H9 (cell line): ENCODE measurements at regions not wholly inside any gene's neighbourhood (a gene's known extent, or its start where the extent isn't known, plus 50 kb on each side); places are given as distances from the start of the nearest gene placed in this dataset.

ENCODE experiments used
- DNase-seq: peaks from one replicate; pipeline ENCODE4 v3.0.0-alpha.2; 2017
- H2AFZ ChIP-seq: one replicate; pipeline ENCODE4 v1.6.1; 2013; ENCODE audit warnings: mild to moderate bottlenecking, low read length, control low read depth, moderate library complexity
- H2AK5ac ChIP-seq: 2 replicates; pipeline ENCODE4 v1.6.1; 2013; ENCODE audit warnings: low read length, control low read depth, mixed read lengths; ENCODE audit not compliant: insufficient read length
- H2BK120ac ChIP-seq: one replicate; pipeline ENCODE4 v1.6.1; 2013; ENCODE audit warnings: low read depth, mild to moderate bottlenecking, low read length, control low read depth, inconsistent platforms; ENCODE audit not compliant: poor library complexity, severe bottlenecking
- H2BK12ac ChIP-seq: 2 replicates; pipeline ENCODE4 v1.6.1; 2013; ENCODE audit warnings: low read length, control low read depth, mixed read lengths, low read depth; ENCODE audit not compliant: insufficient read length
- H2BK15ac ChIP-seq: 2 replicates; pipeline ENCODE4 v1.6.1; 2013; ENCODE audit warnings: low read depth, low read length, control low read depth
- H2BK20ac ChIP-seq: one replicate; pipeline ENCODE4 v1.6.1; 2013; ENCODE audit warnings: low read depth, mild to moderate bottlenecking, low read length, control low read depth, inconsistent platforms; ENCODE audit not compliant: poor library complexity, severe bottlenecking
- H2BK5ac ChIP-seq: 2 replicates; pipeline ENCODE4 v1.6.1; 2013; ENCODE audit warnings: low read length, control low read depth, mixed read lengths; ENCODE audit not compliant: insufficient read length
- H3K14ac ChIP-seq: 2 replicates; pipeline ENCODE4 v1.6.1; 2013; ENCODE audit warnings: low read length, control low read depth; ENCODE audit not compliant: insufficient read depth
- H3K18ac ChIP-seq: 2 replicates; pipeline ENCODE4 v1.6.1; 2013; ENCODE audit warnings: low read depth, mild to moderate bottlenecking, mixed read lengths, low read length, control low read depth; ENCODE audit not compliant: insufficient read length
- H3K23ac ChIP-seq: 2 replicates; pipeline ENCODE4 v1.6.1; 2013; ENCODE audit warnings: low read length, control low read depth, mixed read lengths, low read depth; ENCODE audit not compliant: insufficient read length
- H3K23me2 ChIP-seq: 2 replicates; pipeline ENCODE4 v1.6.1; 2013; ENCODE audit warnings: low read depth, mild to moderate bottlenecking, mixed read lengths, low read length, control low read depth; ENCODE audit not compliant: insufficient read length, poor library complexity, severe bottlenecking
- H3K27ac ChIP-seq: 2 replicates; pipeline ENCODE4 v1.5.1; 2013; ENCODE audit warnings: low read length, control low read depth, mixed read lengths, low read depth; ENCODE audit not compliant: insufficient read length
- H3K27me3 ChIP-seq: 2 replicates; pipeline ENCODE4 v1.6.1; 2013; ENCODE audit warnings: low read length, control low read depth, inconsistent platforms; ENCODE audit not compliant: insufficient read depth
- H3K4ac ChIP-seq: 2 replicates; pipeline ENCODE4 v1.6.1; 2013; ENCODE audit warnings: low read depth, mild to moderate bottlenecking, control low read depth, inconsistent platforms, low read length, moderate library complexity
- H3K4me1 ChIP-seq: 2 replicates; pipeline ENCODE4 v1.6.1; 2013; ENCODE audit warnings: low read length, control low read depth, inconsistent platforms; ENCODE audit not compliant: insufficient read depth
- H3K4me2 ChIP-seq: 2 replicates; pipeline ENCODE4 v1.6.1; 2013; ENCODE audit warnings: low read length, control low read depth, mixed read lengths; ENCODE audit not compliant: insufficient read length, insufficient read depth
- H3K56ac ChIP-seq: 2 replicates; pipeline ENCODE4 v1.6.1; 2013; ENCODE audit warnings: low read depth, mild to moderate bottlenecking, mixed read lengths, low read length, control low read depth; ENCODE audit not compliant: insufficient read length
- H3K79me1 ChIP-seq: 2 replicates; pipeline ENCODE4 v1.6.1; 2013; ENCODE audit warnings: low read depth, mild to moderate bottlenecking, moderate library complexity, low read length, control low read depth, inconsistent platforms; ENCODE audit not compliant: insufficient read depth, poor library complexity, severe bottlenecking
- H3K79me2 ChIP-seq: 2 replicates; pipeline ENCODE4 v1.6.1; 2013; ENCODE audit warnings: low read length, control low read depth, inconsistent platforms; ENCODE audit not compliant: insufficient read depth
- H3K9ac ChIP-seq: 2 replicates; pipeline ENCODE4 v1.6.1; 2013; ENCODE audit warnings: low read length, control low read depth, mixed read lengths; ENCODE audit not compliant: insufficient read length; ENCODE audit errors: extremely low read depth
- H3K9me3 ChIP-seq: one replicate; pipeline ENCODE4 v1.6.1; 2013; ENCODE audit warnings: low read depth, low read length, inconsistent platforms; ENCODE audit not compliant: control insufficient read depth
- H3T11ph ChIP-seq: one replicate; pipeline ENCODE4 v1.6.1; 2013; ENCODE audit warnings: mild to moderate bottlenecking, low read length, control low read depth, inconsistent platforms
- H4K20me1 ChIP-seq: one replicate; pipeline ENCODE4 v1.6.1; 2013; ENCODE audit not compliant: control insufficient read depth, insufficient read length, insufficient read depth
- H4K5ac ChIP-seq: 2 replicates; pipeline ENCODE4 v1.6.1; 2013; ENCODE audit warnings: low read depth, mild to moderate bottlenecking, mixed read lengths, low read length, control low read depth; ENCODE audit not compliant: insufficient read length
- H4K8ac ChIP-seq: replicated peaks from 2 replicates; pipeline ENCODE4 v1.6.1; 2013; ENCODE audit warnings: low read length, control low read depth, mixed read lengths, low read depth; ENCODE audit not compliant: insufficient read length
- H4K91ac ChIP-seq: 2 replicates; pipeline ENCODE4 v1.6.1; 2013; ENCODE audit warnings: low read depth, mild to moderate bottlenecking, moderate library complexity, mixed read lengths, low read length, control low read depth; ENCODE audit not compliant: insufficient read length
- H3K27ac Mint-ChIP-seq, 3 experiments: 2 replicates in 2 of 3; 3 replicates in 1 of 3; pipeline ENCODE4 v1.8.0; 2020 to 2021; ENCODE audit warnings: mixed read lengths in 3 of 3, mild to moderate bottlenecking in 1 of 3, moderate library complexity in 1 of 3
- H3K27me3 Mint-ChIP-seq: 2 replicates; pipeline ENCODE4 v1.8.0; 2021; ENCODE audit warnings: low read depth, mild to moderate bottlenecking, moderate library complexity, mixed read lengths
- H3K36me3 Mint-ChIP-seq, 3 experiments: 2 replicates in 2 of 3; 3 replicates in 1 of 3; pipeline ENCODE4 v1.8.0; 2020 to 2021; ENCODE audit warnings: low read depth in 3 of 3, mixed read lengths in 3 of 3; ENCODE audit not compliant: insufficient read depth in 1 of 3
- H3K4me1 Mint-ChIP-seq, 2 experiments: 2 replicates each; pipeline ENCODE4 v1.8.0; 2020; ENCODE audit warnings: mixed read lengths in 2 of 2
- H3K4me3 Mint-ChIP-seq, 2 experiments: 2 replicates in 1 of 2; 3 replicates in 1 of 2; pipeline ENCODE4 v1.8.0; 2020 to 2021; ENCODE audit warnings: mild to moderate bottlenecking in 2 of 2, mixed read lengths in 2 of 2, moderate library complexity in 1 of 2
- H3K9me3 Mint-ChIP-seq, 2 experiments: 2 replicates in 1 of 2; 3 replicates in 1 of 2; pipeline ENCODE4 v1.8.0; 2020; ENCODE audit warnings: mild to moderate bottlenecking in 2 of 2, mixed read lengths in 2 of 2, moderate library complexity in 1 of 2
- CTCF ChIP-seq: fragments of 200-600 bp; sonication (generic); conservative IDR thresholded peaks from 3 replicates; pipeline ENCODE4 v1.8.0; 2021; ENCODE audit warnings: antibody characterized with exemption, mild to moderate bottlenecking
- WGBS: extraction: QIAGEN DNeasy Blood & Tissue Kit; methylation state at CpG from one replicate; pipeline ENCODE4 v1.1.7; 2013; ENCODE audit warnings: missing lambda C conversion rate, low lambda C conversion rate, mixed read lengths; ENCODE audit not compliant: insufficient read length; ENCODE audit errors: extremely low coverage; 5-methylcytosine and 5-hydroxymethylcytosine counted together

- no CpG with 5 or more reads among the region's 3 CpGs for WGBS
These were observed 395.3 kb upstream of the SULF2 start for GRCh38 chr20:48180618-48181017.

More at GRCh38 chr20:48180618-48181017, 395.3 kb upstream of the SULF2 start:
- H3K27me3 ChIP-seq: no peaks in the 10 kb centered on the region
- no peak overlapping the region for H2BK5ac ChIP-seq
- no peak overlapping the region for H3K27ac ChIP-seq
- H3K4me3 Mint-ChIP-seq: no peak overlapping the region
- no peak overlapping the region for H3K9ac ChIP-seq
- H3K9me3 ChIP-seq: no peaks in the 10 kb centered on the region
- no peak overlapping the region for H2BK20ac ChIP-seq
- H4K8ac ChIP-seq: no peak overlapping the region
- H4K91ac ChIP-seq: no peak overlapping the region
- H3K4me1 ChIP-seq: 0 out of 2 replicates have a peak, but pooled peaks cover 3% of the 10 kb centered on the region
- H4K5ac ChIP-seq: no peak overlapping the region
- no peak overlapping the region for H3K18ac ChIP-seq
- no peaks in the 10 kb centered on the region for H3K23me2 ChIP-seq
- no peak overlapping the region for H3K23ac ChIP-seq
- no peak overlapping the region for H2AFZ ChIP-seq
- no peak for DNase-seq
- H2BK12ac ChIP-seq: no peak overlapping the region
- H3K9me3 Mint-ChIP-seq: peaks cover 0 to 5% of the 10 kb centered on the region in 2 experiments; a peak in 3 of 5 replicates
- H3K79me1 ChIP-seq: no peaks in the 10 kb centered on the region
- H3T11ph ChIP-seq: no peak overlapping the region
- H2BK15ac ChIP-seq: no peak overlapping the region
- H3K4me2 ChIP-seq: no peak overlapping the region
- no peak overlapping the region for H3K14ac ChIP-seq
- H2AK5ac ChIP-seq: no peak overlapping the region
- H3K4ac ChIP-seq: no peak overlapping the region
- H3K27ac Mint-ChIP-seq: no peak overlapping the region
- H2BK120ac ChIP-seq: no peak overlapping the region
- H3K27me3 Mint-ChIP-seq: peaks cover 2% of the 10 kb centered on the region
- H4K20me1 ChIP-seq: no peaks in the 10 kb centered on the region
- TF ChIP-seq CTCF: no peak
- H3K36me3 Mint-ChIP-seq: peaks cover 0 to 17% (median 0%) of the 10 kb centered on the region in 3 experiments; a peak in 3 of 7 replicates
- H3K79me2 ChIP-seq: no peaks in the 10 kb centered on the region
- no peak overlapping the region for H3K56ac ChIP-seq
- H3K4me1 Mint-ChIP-seq: peaks cover 19 to 29% of the 10 kb centered on the region in 2 experiments
